HG02763 (cell line): ENCODE measurements at regions not wholly inside any gene's neighbourhood (a gene's known extent, or its start where the extent isn't known, plus 50 kb on each side); places are given as distances from the start of the nearest gene placed in this dataset.
"Not testable (repeated sequence)": the region's sequence is repeated elsewhere in the genome, so short reads cannot be mapped to it uniquely, and the experiment has no call there.

Source experiments
- ATAC-seq: cut with Tn5 transposase; IDR thresholded peaks from one replicate; pipeline ENCODE4 v1.9.1; 2021; ENCODE audit warnings: mild to moderate bottlenecking, moderate library complexity; ENCODE audit not compliant: unreplicated experiment

DNA sequence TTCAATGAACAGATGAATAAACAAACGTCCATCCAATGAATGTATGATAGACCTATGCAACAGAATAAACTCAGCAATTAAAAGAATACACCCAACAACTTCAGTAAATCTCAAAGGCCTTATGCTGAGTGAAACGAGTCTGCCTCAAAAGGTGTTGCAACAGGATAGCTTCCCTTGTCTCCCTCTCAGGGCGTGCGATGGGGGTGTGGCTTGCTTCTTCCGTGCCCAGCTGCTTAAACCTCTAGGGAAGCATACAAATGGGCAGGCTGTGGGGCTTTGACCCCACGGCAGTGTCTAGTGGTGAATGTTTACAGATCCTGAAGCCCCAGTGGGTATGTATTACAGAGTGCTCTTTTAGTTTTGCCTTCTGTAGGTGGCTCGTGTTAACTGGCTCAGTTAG, 87.0 kb upstream of the CCL21 start:
- ATAC-seq: no peak

GRCh38 chr9:34793428-34793827, 83.5 kb upstream of the CCL21 start:
- ATAC-seq: no peak

DNA sequence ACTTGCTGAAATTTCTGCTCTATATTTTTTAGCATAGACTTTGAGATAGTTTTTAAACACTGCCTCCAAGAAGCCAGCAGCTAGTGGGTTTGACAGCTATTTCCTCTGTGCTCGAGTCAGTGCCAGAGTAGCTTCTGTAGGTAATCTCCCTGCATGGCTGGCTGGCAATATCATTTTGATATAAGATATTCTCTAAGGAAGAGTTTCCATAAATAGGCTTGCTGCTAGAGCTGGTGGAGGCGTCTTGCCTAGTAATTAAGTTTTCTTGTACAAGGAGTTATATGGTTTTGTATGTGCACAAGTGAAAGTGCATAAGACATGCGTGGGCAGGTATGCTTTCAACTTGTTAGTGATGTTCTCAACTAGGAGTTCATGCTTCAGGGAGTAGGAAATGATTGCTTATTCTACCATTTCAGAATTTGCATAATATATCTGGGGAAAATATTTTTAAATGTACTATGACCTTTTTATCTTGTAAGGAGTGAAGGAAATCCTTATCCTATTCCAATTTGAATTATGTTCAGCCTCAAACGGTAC, 74.1 kb upstream of the CCL21 start:
- ATAC-seq: no peak

- ATAC-seq: no peak
Observed at GRCh38 chr9:34782372-34782771, 72.4 kb upstream of the CCL21 start.

DNA sequence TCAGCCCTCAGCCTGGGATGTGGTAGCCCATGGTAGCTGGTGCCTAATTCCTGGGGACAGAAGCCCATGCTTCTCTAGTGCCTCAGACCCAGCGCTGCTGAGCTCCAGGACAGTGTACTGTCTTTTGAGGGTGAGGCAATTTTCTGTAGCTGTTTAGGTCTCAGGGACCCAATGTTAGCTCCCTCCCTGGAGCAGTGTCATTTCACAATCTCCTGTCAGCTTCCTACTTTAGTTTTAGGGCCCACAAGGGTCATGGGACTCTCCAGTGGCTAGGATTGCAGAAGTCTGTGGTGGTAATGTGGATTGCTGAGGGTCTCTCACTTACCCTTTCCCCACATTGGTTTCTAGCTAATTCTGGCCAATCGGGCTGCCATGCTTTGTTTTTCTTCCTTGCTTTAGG, 67.7 kb upstream of the CCL21 start:
- no peak for ATAC-seq

DNA sequence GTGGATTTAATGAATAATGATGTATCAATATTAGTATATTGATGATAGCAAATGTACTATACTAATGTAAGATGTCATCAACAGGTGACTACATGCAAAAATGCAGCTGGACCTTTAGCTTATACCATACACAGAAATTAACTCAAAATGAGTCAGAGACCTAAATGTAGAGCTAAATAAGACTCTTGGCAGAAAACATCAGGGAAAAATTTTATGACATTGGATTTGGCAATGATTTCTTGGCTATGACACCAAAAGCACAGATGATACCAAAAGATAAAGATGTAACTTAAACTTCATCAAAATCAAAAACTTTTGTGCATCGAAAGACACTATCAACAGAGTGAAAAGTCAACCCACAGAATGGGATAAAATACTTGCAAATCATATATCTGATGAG, 64.0 kb upstream of the CCL21 start:
- no peak for ATAC-seq

DNA sequence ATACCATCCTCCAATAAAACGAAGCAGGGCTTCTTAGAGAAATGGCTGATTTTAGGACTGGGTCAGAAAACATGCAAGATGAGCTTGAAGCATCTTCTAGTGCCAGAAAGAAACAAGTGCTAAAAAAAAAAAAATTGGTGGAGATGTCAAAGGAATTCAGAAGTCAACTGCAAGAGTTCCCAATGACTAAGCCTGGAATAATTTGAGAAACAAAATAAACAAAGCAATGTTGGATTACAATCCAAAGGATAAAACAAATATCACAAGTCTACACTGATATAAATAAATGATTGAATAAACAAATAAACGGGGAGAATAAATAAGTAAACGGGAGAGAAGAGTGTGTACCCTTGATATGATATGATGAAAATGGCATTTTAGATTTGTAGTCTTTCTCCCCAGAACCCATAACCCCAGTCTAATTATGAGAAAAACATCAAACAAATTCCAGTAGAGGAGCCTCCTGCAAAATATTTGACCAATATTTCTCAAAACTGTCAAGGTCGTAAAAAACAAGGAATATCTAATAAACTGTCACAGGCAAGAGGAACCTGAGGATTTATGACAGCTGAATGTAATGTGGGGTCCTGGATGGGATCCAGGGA, 63.5 kb upstream of the CCL21 start:
- ATAC-seq: no peak

DNA sequence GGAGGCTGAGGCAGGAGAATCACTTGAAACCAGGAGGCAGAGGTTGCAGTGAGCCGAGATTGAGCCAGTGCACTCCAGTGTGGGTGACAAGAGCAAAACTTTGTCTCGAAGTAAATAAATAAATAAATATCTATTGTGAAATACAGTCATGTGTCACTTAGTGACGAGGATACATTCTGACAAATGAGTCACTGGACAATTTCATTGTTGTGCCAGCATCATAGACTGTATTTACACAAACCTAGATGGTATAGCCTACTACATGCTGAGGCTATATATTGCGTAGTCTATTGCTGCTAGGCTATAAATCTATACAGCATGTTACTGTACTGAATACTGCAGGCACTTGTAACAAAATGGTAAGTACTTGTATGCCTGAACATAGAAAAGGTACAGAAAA, 61.1 kb upstream of the CCL21 start:
- no peak for ATAC-seq

- not testable (repeated sequence) for ATAC-seq
Observed at GRCh38 chr9:34767087-34767486, 57.2 kb upstream of the CCL21 start.

GRCh38 chr9:34760196-34761040, 50.5 kb upstream of the CCL21 start:
- ATAC-seq: not testable (repeated sequence)
